Mesodermal cell (in vitro differentiated cells): ENCODE measurements at regions not wholly inside any gene's neighbourhood (a gene's known extent, or its start where the extent isn't known, plus 50 kb on each side); places are given as distances from the start of the nearest gene placed in this dataset.

Experiments
- H3K27ac ChIP-seq: 2 replicates; pipeline ENCODE4 v1.7.0; 2013; ENCODE audit warnings: mild to moderate bottlenecking, low read depth, low read length, moderate library complexity; ENCODE audit not compliant: severe bottlenecking
- H3K36me3 ChIP-seq: 2 replicates; pipeline ENCODE4 v1.7.1; 2013; ENCODE audit warnings: mild to moderate bottlenecking, low read length, moderate library complexity; ENCODE audit not compliant: control insufficient read depth, insufficient read depth
- H3K4me1 ChIP-seq: one replicate; pipeline ENCODE4 v1.7.1; 2013; ENCODE audit warnings: mild to moderate bottlenecking, low read length; ENCODE audit not compliant: insufficient read depth, control insufficient read depth, poor library complexity, severe bottlenecking
- H3K4me3 ChIP-seq: 2 replicates; pipeline ENCODE4 v1.7.0; 2013; ENCODE audit warnings: low read length, control low read depth, mild to moderate bottlenecking; ENCODE audit not compliant: insufficient read depth, poor library complexity, severe bottlenecking; ENCODE audit errors: extremely low read depth
- H3K9me3 ChIP-seq: 2 replicates; pipeline ENCODE4 v1.7.1; 2013; ENCODE audit warnings: mild to moderate bottlenecking, low read length, moderate library complexity; ENCODE audit not compliant: control insufficient read depth
- WGBS, 2 experiments: methylation state at CpG; one replicate each; pipeline ENCODE4 v1.1.5; 2013; ENCODE audit warnings: missing lambda C conversion rate in 2 of 2; ENCODE audit not compliant: insufficient coverage in 2 of 2; 5-methylcytosine and 5-hydroxymethylcytosine counted together

DNA sequence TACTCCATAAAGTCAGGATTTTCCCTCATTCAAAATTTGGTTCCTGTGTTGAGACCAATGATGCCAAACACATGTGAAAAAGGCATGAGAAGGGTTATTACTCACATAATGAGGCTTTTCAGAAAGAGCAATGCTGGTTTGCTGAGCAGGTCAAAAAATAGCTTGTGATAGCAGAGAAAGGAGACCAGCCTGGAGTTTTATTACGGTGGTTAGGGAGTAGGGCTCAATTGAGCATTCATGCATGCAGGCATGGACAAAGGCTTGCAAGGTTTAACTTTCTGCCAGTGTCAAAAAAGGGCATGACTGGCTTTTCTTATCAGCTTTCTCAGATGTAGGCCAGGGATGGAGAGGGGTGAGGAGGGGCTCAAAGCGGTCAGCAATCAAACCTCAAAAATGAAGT, 628.3 kb downstream of the DNAH5 start:
- Histone ChIP-seq H3K36me3 (no peaks in the 10 kb centered on the region), H3K4me1 (no peaks in the 10 kb centered on the region), H3K4me3 (no peak overlapping the region), H3K27ac (no peak overlapping the region), H3K9me3 (no peaks in the 10 kb centered on the region)
- WGBS, 2 experiments, result 69 to 89% methylated on average over 1 to 2 of the region's 2 CpGs

- Histone ChIP-seq H3K4me3 (no peak overlapping the region), H3K36me3 (no peaks in the 10 kb centered on the region), H3K27ac (no peak overlapping the region), H3K4me1 (no peaks in the 10 kb centered on the region), H3K9me3 (no peaks in the 10 kb centered on the region)
Measured at GRCh38 chr5:13307480-13307879, 637.0 kb downstream of the DNAH5 start.

DNA sequence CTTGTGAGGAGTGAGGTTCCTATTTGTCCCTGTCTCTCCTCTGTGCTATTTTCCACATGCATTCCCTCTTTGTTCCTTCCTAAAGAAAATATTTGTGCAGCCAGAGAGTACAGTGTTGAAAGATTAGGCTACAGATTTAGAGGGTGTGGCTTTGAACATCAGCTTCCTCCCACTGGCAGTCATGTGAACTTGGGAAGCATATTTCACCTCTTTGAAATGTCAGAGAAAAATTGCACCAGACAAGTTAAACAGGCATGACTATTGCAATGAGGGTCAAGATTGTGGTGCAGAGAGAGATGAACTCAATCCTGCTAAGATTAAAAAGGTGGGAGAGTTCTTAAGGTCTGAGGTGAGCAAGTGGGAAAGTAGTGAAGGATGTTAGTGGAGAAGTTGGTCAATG, 641.0 kb downstream of the DNAH5 start:
- Histone ChIP-seq H3K4me3 (no peak overlapping the region), H3K9me3 (no peaks in the 10 kb centered on the region), H3K36me3 (no peaks in the 10 kb centered on the region), H3K4me1 (no peaks in the 10 kb centered on the region), H3K27ac (no peak overlapping the region)

- no peak overlapping the region for H3K27ac ChIP-seq
- H3K36me3 ChIP-seq, result no peaks in the 10 kb centered on the region
- no CpG with 5 or more reads among the region's 2 CpGs for WGBS, 2 experiments
- peaks cover 4% of the 10 kb centered on the region for H3K4me1 ChIP-seq
- no peak overlapping the region for H3K4me3 ChIP-seq
- no peaks in the 10 kb centered on the region for H3K9me3 ChIP-seq
Measured at GRCh38 chr5:13278811-13279210, 665.7 kb downstream of the DNAH5 start.

DNA sequence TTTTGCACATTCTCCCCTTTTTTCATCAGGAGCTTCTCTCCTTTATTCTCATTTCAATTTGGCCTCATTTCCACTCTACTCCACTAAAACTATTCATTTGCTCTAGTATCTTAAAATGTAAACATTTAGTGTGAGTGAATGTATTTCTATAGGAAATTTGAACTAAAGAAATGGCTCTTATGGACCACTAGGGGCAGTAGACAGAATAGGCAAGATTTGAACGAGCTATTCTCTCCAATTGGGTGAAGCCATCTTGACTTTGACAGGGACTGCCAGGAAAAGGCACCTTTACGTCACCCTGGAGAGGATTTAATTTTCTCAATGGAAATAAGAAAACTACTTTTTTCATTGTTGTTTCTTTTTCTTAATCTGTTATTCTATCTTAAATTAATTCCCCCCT, 666.3 kb downstream of the DNAH5 start:
- H3K4me1 ChIP-seq, result peaks cover 4% of the 10 kb centered on the region
- no peaks in the 10 kb centered on the region for H3K36me3 ChIP-seq
- H3K27ac ChIP-seq, result no peak overlapping the region
- H3K9me3 ChIP-seq, result no peaks in the 10 kb centered on the region
- H3K4me3 ChIP-seq, result no peak overlapping the region
- 86 to 93% methylated on average over 1 of the region's 2 CpGs for WGBS, 2 experiments

GRCh38 chr5:13276156-13276555, 668.3 kb downstream of the DNAH5 start:
- no peak overlapping the region for H3K27ac ChIP-seq
- WGBS, 2 experiments, result 89 to 100% methylated on average over 1 of the region's 1 CpG
- H3K4me3 ChIP-seq, result no peak overlapping the region

DNA sequence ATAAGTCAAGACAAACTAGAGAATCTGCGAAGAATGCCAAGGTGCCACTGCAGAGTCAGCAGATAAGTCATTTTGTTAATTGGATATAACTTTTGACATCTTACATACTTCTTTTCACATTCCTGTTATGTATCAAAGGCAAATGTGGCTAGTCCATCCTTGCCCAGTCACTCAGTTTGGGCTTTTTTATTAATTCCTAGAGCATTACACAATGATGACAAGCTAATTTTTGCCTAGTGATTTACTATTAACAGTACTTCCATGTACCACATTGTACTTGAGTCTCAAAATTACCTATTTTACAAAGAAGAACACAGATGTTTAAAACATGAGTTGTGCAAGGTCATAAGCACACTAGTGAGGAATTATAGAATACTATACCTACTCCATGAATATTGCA, 680.8 kb downstream of the DNAH5 start:
- no peak overlapping the region for H3K27ac ChIP-seq
- WGBS, 2 experiments, result no CpG with 5 or more reads among the region's 1 CpG
- H3K9me3 ChIP-seq, result no peaks in the 10 kb centered on the region
- H3K36me3 ChIP-seq, result no peaks in the 10 kb centered on the region
- H3K4me3 ChIP-seq, result no peak overlapping the region
- H3K4me1 ChIP-seq, result no peaks in the 10 kb centered on the region

More at GRCh38 chr5:13276156-13276555, 668.3 kb downstream of the DNAH5 start:
- no peaks in the 10 kb centered on the region for H3K36me3 ChIP-seq
- peaks cover 4% of the 10 kb centered on the region for H3K4me1 ChIP-seq
- no peaks in the 10 kb centered on the region for H3K9me3 ChIP-seq

DNA sequence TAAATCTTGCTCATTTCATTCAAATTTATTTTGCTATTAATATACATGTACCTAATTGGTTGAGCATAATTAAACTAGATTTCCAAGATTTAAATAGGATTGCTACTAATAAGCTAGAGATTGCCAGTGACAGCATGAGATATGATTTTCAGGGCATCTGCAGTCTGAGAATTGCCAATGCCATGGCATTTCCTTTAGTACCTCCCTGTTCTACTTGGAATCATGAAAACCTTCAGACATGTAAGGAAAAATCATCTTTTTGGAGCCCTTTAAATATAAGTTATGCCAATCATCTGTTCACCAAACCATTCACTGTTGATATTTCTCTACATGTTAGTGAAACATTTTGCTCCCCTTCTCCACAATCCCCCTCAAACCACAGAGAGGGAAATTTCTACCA, 691.4 kb downstream of the DNAH5 start:
- H3K36me3 ChIP-seq, result no peaks in the 10 kb centered on the region
- no peaks in the 10 kb centered on the region for H3K9me3 ChIP-seq
- no peak overlapping the region for H3K4me3 ChIP-seq
- no peak overlapping the region for H3K27ac ChIP-seq
- peaks cover 8% of the 10 kb centered on the region for H3K4me1 ChIP-seq

- Histone ChIP-seq H3K27ac (no peak overlapping the region), H3K4me1 (peaks cover 8% of the 10 kb centered on the region), H3K4me3 (no peak overlapping the region), H3K9me3 (no peaks in the 10 kb centered on the region), H3K36me3 (no peaks in the 10 kb centered on the region)
- 100% methylated on average over 2 of the region's 5 CpGs; no CpG with 5 or more reads in 1 of the 2 experiments for WGBS, 2 experiments
Measured at GRCh38 chr5:13252699-13253098, 691.8 kb downstream of the DNAH5 start.

DNA sequence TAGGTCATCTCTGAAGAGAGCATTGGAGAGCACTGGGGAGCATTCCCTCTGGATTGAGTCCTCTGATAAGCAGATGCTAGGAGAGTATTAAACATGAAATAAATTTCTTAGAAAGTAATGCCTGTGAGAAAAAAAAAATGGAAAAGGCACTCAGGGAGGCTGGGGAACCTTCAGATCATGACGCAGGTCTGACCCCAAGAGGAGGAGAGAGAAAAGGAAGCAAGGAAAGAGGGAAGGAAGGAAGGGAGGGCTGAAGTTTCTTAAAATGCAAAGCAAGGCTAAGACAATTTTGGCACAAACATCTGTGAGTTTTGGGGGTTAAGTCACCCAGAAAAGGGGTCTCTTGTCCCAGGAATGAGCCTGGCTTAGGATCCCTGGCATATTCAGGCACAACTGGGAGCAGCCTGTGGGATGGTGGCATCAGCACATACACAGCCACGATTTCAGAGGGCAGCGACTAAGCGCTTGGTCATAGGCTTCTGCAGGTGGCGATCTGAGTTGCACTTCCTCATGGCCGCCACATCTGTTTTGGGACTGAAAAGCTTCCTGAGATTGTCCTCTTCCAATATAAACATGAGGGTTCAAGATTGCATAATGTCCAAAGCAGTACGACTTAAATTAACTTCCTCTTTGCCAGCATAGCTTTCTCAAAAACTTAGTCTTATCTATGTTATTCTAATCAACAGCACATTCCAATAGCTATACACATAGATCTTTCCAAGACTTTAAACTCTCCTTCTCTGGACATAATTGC, 692.7 kb downstream of the DNAH5 start:
- no peaks in the 10 kb centered on the region for H3K9me3 ChIP-seq
- H3K36me3 ChIP-seq, result no peaks in the 10 kb centered on the region
- WGBS, 2 experiments, result 76 to 82% methylated on average over 7 of the region's 7 CpGs
- peaks cover 8% of the 10 kb centered on the region for H3K4me1 ChIP-seq
- H3K27ac ChIP-seq, result no peak overlapping the region
- H3K4me3 ChIP-seq, result no peak overlapping the region

DNA sequence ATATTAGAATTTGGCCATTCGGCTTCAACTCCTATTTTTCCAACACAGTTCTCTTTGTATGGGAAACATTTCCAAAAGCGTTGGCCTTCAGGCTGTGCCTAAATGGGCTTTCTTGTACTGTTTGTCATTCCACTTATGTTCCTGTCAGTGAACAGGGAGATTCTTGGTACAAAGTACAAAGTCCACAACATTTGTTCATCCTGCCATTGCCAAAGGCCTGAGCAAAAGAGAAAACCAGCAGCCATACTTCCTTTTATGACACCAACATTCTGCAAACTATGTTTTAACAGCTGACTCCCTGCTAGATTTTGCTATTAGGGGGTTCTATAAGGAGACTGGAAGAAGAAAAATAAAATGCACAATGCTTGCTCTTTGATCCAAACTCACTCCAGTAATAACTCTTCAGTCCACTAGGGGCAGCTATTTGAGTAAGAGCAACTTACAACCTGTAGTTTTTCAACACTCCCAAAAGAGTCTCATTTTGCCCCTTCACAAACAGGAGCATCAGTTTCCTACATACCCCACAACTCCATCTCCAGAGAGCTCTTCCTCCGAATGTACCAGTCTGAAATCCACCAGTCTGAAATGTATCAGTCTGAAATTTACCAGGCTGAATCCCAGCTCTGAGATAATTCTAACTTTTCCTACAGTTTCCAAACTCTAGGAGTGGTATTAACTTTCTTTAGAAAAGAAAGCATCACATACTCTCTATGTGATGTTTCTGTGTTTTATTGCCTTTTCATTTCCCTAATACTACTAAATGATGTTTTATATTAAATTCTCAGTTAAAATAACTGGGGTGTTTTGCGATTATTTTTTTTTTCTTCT, 693.8 kb downstream of the DNAH5 start:
- Histone ChIP-seq H3K4me3 (no peak overlapping the region), H3K27ac (no peak overlapping the region), H3K9me3 (no peaks in the 10 kb centered on the region), H3K4me1 (peaks cover 16% of the 10 kb centered on the region), H3K36me3 (no peaks in the 10 kb centered on the region)
- WGBS, 2 experiments, result 67 to 83% methylated on average over 1 to 2 of the region's 4 CpGs
